ENCODE measurements at regions not wholly inside any gene's neighbourhood (a gene's known extent, or its start where the extent isn't known, plus 50 kb on each side); places are given as distances from the start of the nearest gene placed in this dataset.

GRCh38 chr2:216302981-216303676, 69.2 kb downstream of the MARCHF4 start:
- Histone ChIP-seq H3K27ac (ENCODE audit: low read depth, low read length, severe bottlenecking) (no peak overlapping the region), H3K4me1 (ENCODE audit: control insufficient read depth, insufficient read depth, low read length, poor library complexity, severe bottlenecking) (peaks cover 38% of the 10 kb centered on the region), H3K4me3 (ENCODE audit: extremely low read depth, insufficient read depth, low read length, poor library complexity, severe bottlenecking) (no peak overlapping the region), H3K9me3 (ENCODE audit: control insufficient read depth, low read length) (no peaks in the 10 kb centered on the region), H3K36me3 (ENCODE audit: control insufficient read depth, insufficient read depth, low read length) (peaks cover 15% of the 10 kb centered on the region)
- WGBS, 2 experiments (ENCODE audit: insufficient coverage in 2 of 2), result 87 to 94% methylated on average over 2 to 3 of the region's 3 CpGs

GRCh38 chr2:216300906-216301305, 71.4 kb downstream of the MARCHF4 start:
- no peak overlapping the region for H3K27ac ChIP-seq (ENCODE audit: low read depth, low read length, severe bottlenecking)
- 73 to 84% methylated on average over 2 of the region's 2 CpGs for WGBS, 2 experiments (ENCODE audit: insufficient coverage in 2 of 2)
- H3K4me1 ChIP-seq (ENCODE audit: control insufficient read depth, insufficient read depth, low read length, poor library complexity, severe bottlenecking), result peaks cover 27% of the 10 kb centered on the region
- H3K9me3 ChIP-seq (ENCODE audit: control insufficient read depth, low read length), result no peaks in the 10 kb centered on the region
- H3K4me3 ChIP-seq (ENCODE audit: extremely low read depth, insufficient read depth, low read length, poor library complexity, severe bottlenecking), result no peak overlapping the region
- H3K36me3 ChIP-seq (ENCODE audit: control insufficient read depth, insufficient read depth, low read length), result peaks cover 22% of the 10 kb centered on the region

- 78 to 100% methylated on average over 1 of the region's 1 CpG for WGBS, 2 experiments (ENCODE audit: insufficient coverage in 2 of 2)
Measured at GRCh38 chr2:216299588-216299987, 72.7 kb downstream of the MARCHF4 start.

GRCh38 chr2:216298719-216299495, 73.4 kb downstream of the MARCHF4 start:
- H3K27ac ChIP-seq (ENCODE audit: low read depth, low read length, severe bottlenecking), result peak overlapping the region; percentile 17
- no peak overlapping the region for H3K4me3 ChIP-seq (ENCODE audit: extremely low read depth, insufficient read depth, low read length, poor library complexity, severe bottlenecking)
- H3K36me3 ChIP-seq (ENCODE audit: control insufficient read depth, insufficient read depth, low read length), result peaks cover 41% of the 10 kb centered on the region
- no peaks in the 10 kb centered on the region for H3K9me3 ChIP-seq (ENCODE audit: control insufficient read depth, low read length)
- 78 to 88% methylated on average over 5 of the region's 5 CpGs for WGBS, 2 experiments (ENCODE audit: insufficient coverage in 2 of 2)
- H3K4me1 ChIP-seq (ENCODE audit: control insufficient read depth, insufficient read depth, low read length, poor library complexity, severe bottlenecking), result peaks cover 27% of the 10 kb centered on the region

More at GRCh38 chr2:216299588-216299987, 72.7 kb downstream of the MARCHF4 start:
- Histone ChIP-seq H3K4me1 (ENCODE audit: control insufficient read depth, insufficient read depth, low read length, poor library complexity, severe bottlenecking) (peaks cover 27% of the 10 kb centered on the region), H3K9me3 (ENCODE audit: control insufficient read depth, low read length) (no peaks in the 10 kb centered on the region), H3K36me3 (ENCODE audit: control insufficient read depth, insufficient read depth, low read length) (peaks cover 34% of the 10 kb centered on the region), H3K27ac (ENCODE audit: low read depth, low read length, severe bottlenecking) (no peak overlapping the region), H3K4me3 (ENCODE audit: extremely low read depth, insufficient read depth, low read length, poor library complexity, severe bottlenecking) (no peak overlapping the region)

- WGBS, 2 experiments (ENCODE audit: insufficient coverage in 2 of 2), result 82 to 91% methylated on average over 6 to 7 of the region's 7 CpGs
- H3K36me3 ChIP-seq (ENCODE audit: control insufficient read depth, insufficient read depth, low read length), result peaks cover 37% of the 10 kb centered on the region
- no peak overlapping the region for H3K27ac ChIP-seq (ENCODE audit: low read depth, low read length, severe bottlenecking)
- peaks cover 29% of the 10 kb centered on the region for H3K4me1 ChIP-seq (ENCODE audit: control insufficient read depth, insufficient read depth, low read length, poor library complexity, severe bottlenecking)
- H3K9me3 ChIP-seq (ENCODE audit: control insufficient read depth, low read length), result no peaks in the 10 kb centered on the region
- no peak overlapping the region for H3K4me3 ChIP-seq (ENCODE audit: extremely low read depth, insufficient read depth, low read length, poor library complexity, severe bottlenecking)
Measured at GRCh38 chr2:216296856-216297255, 75.4 kb downstream of the MARCHF4 start.

- H3K27ac ChIP-seq (ENCODE audit: low read depth, low read length, severe bottlenecking), result no peak overlapping the region
- 100% methylated on average over 1 of the region's 2 CpGs for WGBS, 2 experiments (ENCODE audit: insufficient coverage in 2 of 2)
- H3K4me1 ChIP-seq (ENCODE audit: control insufficient read depth, insufficient read depth, low read length, poor library complexity, severe bottlenecking), result peaks cover 29% of the 10 kb centered on the region
- peaks cover 40% of the 10 kb centered on the region for H3K36me3 ChIP-seq (ENCODE audit: control insufficient read depth, insufficient read depth, low read length)
- no peaks in the 10 kb centered on the region for H3K9me3 ChIP-seq (ENCODE audit: control insufficient read depth, low read length)
- H3K4me3 ChIP-seq (ENCODE audit: extremely low read depth, insufficient read depth, low read length, poor library complexity, severe bottlenecking), result no peak overlapping the region
Measured at GRCh38 chr2:216294305-216294704, 78.0 kb downstream of the MARCHF4 start.

GRCh38 chr2:216293883-216294282, 78.4 kb downstream of the MARCHF4 start:
- Histone ChIP-seq H3K36me3 (ENCODE audit: control insufficient read depth, insufficient read depth, low read length) (peaks cover 40% of the 10 kb centered on the region), H3K27ac (ENCODE audit: low read depth, low read length, severe bottlenecking) (no peak overlapping the region), H3K4me1 (ENCODE audit: control insufficient read depth, insufficient read depth, low read length, poor library complexity, severe bottlenecking) (peaks cover 28% of the 10 kb centered on the region), H3K9me3 (ENCODE audit: control insufficient read depth, low read length) (no peaks in the 10 kb centered on the region), H3K4me3 (ENCODE audit: extremely low read depth, insufficient read depth, low read length, poor library complexity, severe bottlenecking) (no peak overlapping the region)
- 100% methylated on average over 1 of the region's 5 CpGs for WGBS, 2 experiments (ENCODE audit: insufficient coverage in 2 of 2)

GRCh38 chr2:216292886-216293301, 79.4 kb downstream of the MARCHF4 start:
- WGBS, 2 experiments (ENCODE audit: insufficient coverage in 2 of 2), result 60 to 85% methylated on average over 1 to 3 of the region's 5 CpGs
- no peaks in the 10 kb centered on the region for H3K9me3 ChIP-seq (ENCODE audit: control insufficient read depth, low read length)

GRCh38 chr2:216292475-216292874, 79.8 kb downstream of the MARCHF4 start:
- 100% methylated on average over 3 to 4 of the region's 5 CpGs for WGBS, 2 experiments (ENCODE audit: insufficient coverage in 2 of 2)
- Histone ChIP-seq H3K9me3 (ENCODE audit: control insufficient read depth, low read length) (no peaks in the 10 kb centered on the region), H3K4me1 (ENCODE audit: control insufficient read depth, insufficient read depth, low read length, poor library complexity, severe bottlenecking) (peaks cover 33% of the 10 kb centered on the region), H3K36me3 (ENCODE audit: control insufficient read depth, insufficient read depth, low read length) (peaks cover 35% of the 10 kb centered on the region), H3K27ac (ENCODE audit: low read depth, low read length, severe bottlenecking) (no peak overlapping the region), H3K4me3 (ENCODE audit: extremely low read depth, insufficient read depth, low read length, poor library complexity, severe bottlenecking) (no peak overlapping the region)

More at GRCh38 chr2:216292886-216293301, 79.4 kb downstream of the MARCHF4 start:
- Histone ChIP-seq H3K36me3 (ENCODE audit: control insufficient read depth, insufficient read depth, low read length) (peaks cover 40% of the 10 kb centered on the region), H3K27ac (ENCODE audit: low read depth, low read length, severe bottlenecking) (no peak overlapping the region), H3K4me3 (ENCODE audit: extremely low read depth, insufficient read depth, low read length, poor library complexity, severe bottlenecking) (no peak overlapping the region), H3K4me1 (ENCODE audit: control insufficient read depth, insufficient read depth, low read length, poor library complexity, severe bottlenecking) (peaks cover 30% of the 10 kb centered on the region)

- Histone ChIP-seq H3K4me3 (ENCODE audit: extremely low read depth, insufficient read depth, low read length, poor library complexity, severe bottlenecking) (no peak overlapping the region), H3K36me3 (ENCODE audit: control insufficient read depth, insufficient read depth, low read length) (peaks cover 20% of the 10 kb centered on the region), H3K9me3 (ENCODE audit: control insufficient read depth, low read length) (no peaks in the 10 kb centered on the region), H3K4me1 (ENCODE audit: control insufficient read depth, insufficient read depth, low read length, poor library complexity, severe bottlenecking) (peaks cover 53% of the 10 kb centered on the region), H3K27ac (ENCODE audit: low read depth, low read length, severe bottlenecking) (no peak overlapping the region)
- 0% methylated on average over 1 of the region's 2 CpGs for WGBS, 2 experiments (ENCODE audit: insufficient coverage in 2 of 2)
Measured at GRCh38 chr2:216289470-216289869, 82.8 kb downstream of the MARCHF4 start.

GRCh38 chr2:216287251-216287650, 85.0 kb downstream of the MARCHF4 start:
- peak overlapping the region; percentile 76 for H3K27ac ChIP-seq (ENCODE audit: low read depth, low read length, severe bottlenecking)

More at GRCh38 chr2:216287251-216287650, 85.0 kb downstream of the MARCHF4 start:
- peaks cover 10% of the 10 kb centered on the region for H3K36me3 ChIP-seq (ENCODE audit: control insufficient read depth, insufficient read depth, low read length)
- peaks cover 67% of the 10 kb centered on the region for H3K4me1 ChIP-seq (ENCODE audit: control insufficient read depth, insufficient read depth, low read length, poor library complexity, severe bottlenecking)
- no peaks in the 10 kb centered on the region for H3K9me3 ChIP-seq (ENCODE audit: control insufficient read depth, low read length)
- H3K4me3 ChIP-seq (ENCODE audit: extremely low read depth, insufficient read depth, low read length, poor library complexity, severe bottlenecking), result no peak overlapping the region
- 61% methylated on average over 2 of the region's 5 CpGs; no CpG with 5 or more reads in 1 of the 2 experiments for WGBS, 2 experiments (ENCODE audit: insufficient coverage in 2 of 2)
